ENCODE measurements at regions not wholly inside any gene's neighbourhood (a gene's known extent, or its start where the extent isn't known, plus 50 kb on each side); places are given as distances from the start of the nearest gene placed in this dataset.

- intact Hi-C loops (cut with DNase I) = no loop called here
- no peaks in the 10 kb centered on the region for H3K9me3 ChIP-seq
- H3K36me3 ChIP-seq = no peaks in the 10 kb centered on the region
- no peaks in the 10 kb centered on the region for H3K27me3 ChIP-seq
- no peaks in the 10 kb centered on the region for H3K4me1 ChIP-seq
- 87% methylated on average over 3 of the region's 3 CpGs for WGBS
- no peak overlapping the region for H3K27ac ChIP-seq (replicated peaks in 1 of 4)
- TF ChIP-seq CTCF (IDR thresholded peaks at IDR 0.05) (no peak), EP300 (IDR thresholded peaks at IDR 0.05) (no peak), POLR2A (IDR thresholded peaks at IDR 0.05; ENCODE audit: low read depth) (no peak), POLR2AphosphoS5 (IDR thresholded peaks at IDR 0.05) (no peak)
- H3K4me3 ChIP-seq = no peak overlapping the region
- DNase-seq (ENCODE audit: extremely low spot score) = no peak
These were observed 206.0 kb upstream of the SUCLG2 start for GRCh38 chr3:67860429-67860828.

GRCh38 chr3:67858492-67858891 lies 204.1 kb upstream of the SUCLG2 start:
- H3K4me1 ChIP-seq = no peaks in the 10 kb centered on the region
- DNase-seq (ENCODE audit: extremely low spot score) = no peak
- H3K9me3 ChIP-seq = no peaks in the 10 kb centered on the region
- H3K4me3 ChIP-seq = no peak overlapping the region
- intact Hi-C loops (cut with DNase I) = no loop called here
- no peaks in the 10 kb centered on the region for H3K27me3 ChIP-seq
- TF ChIP-seq POLR2AphosphoS5 (IDR thresholded peaks at IDR 0.05) (no peak), POLR2A (IDR thresholded peaks at IDR 0.05; ENCODE audit: low read depth) (no peak), CTCF (IDR thresholded peaks at IDR 0.05) (no peak), EP300 (IDR thresholded peaks at IDR 0.05) (no peak)
- no peak overlapping the region for H3K27ac ChIP-seq (replicated peaks in 1 of 4)
- H3K36me3 ChIP-seq = no peaks in the 10 kb centered on the region

- Histone ChIP-seq H3K27ac (replicated peaks in 1 of 4) (no peak overlapping the region), H3K9me3 (no peaks in the 10 kb centered on the region), H3K27me3 (no peaks in the 10 kb centered on the region), H3K36me3 (no peaks in the 10 kb centered on the region), H3K4me3 (no peak overlapping the region), H3K4me1 (no peaks in the 10 kb centered on the region)
- TF ChIP-seq POLR2A (IDR thresholded peaks at IDR 0.05; ENCODE audit: low read depth) (no peak), POLR2AphosphoS5 (IDR thresholded peaks at IDR 0.05) (no peak), CTCF (IDR thresholded peaks at IDR 0.05) (no peak), EP300 (IDR thresholded peaks at IDR 0.05) (no peak)
- DNase-seq (ENCODE audit: extremely low spot score) = no peak
- intact Hi-C loops (cut with DNase I) = no loop called here
- 92% methylated on average over 7 of the region's 7 CpGs for WGBS
These were observed 202.3 kb upstream of the SUCLG2 start for GRCh38 chr3:67856718-67857117.

GRCh38 chr3:67854663-67855062 lies 200.3 kb upstream of the SUCLG2 start:
- WGBS = 90% methylated on average over 1 of the region's 1 CpG
- Histone ChIP-seq H3K4me1 (no peaks in the 10 kb centered on the region), H3K27ac (replicated peaks in 1 of 4) (no peak overlapping the region), H3K27me3 (no peaks in the 10 kb centered on the region), H3K9me3 (no peaks in the 10 kb centered on the region), H3K36me3 (no peaks in the 10 kb centered on the region), H3K4me3 (no peak overlapping the region)
- DNase-seq (ENCODE audit: extremely low spot score) = no peak
- TF ChIP-seq POLR2AphosphoS5 (IDR thresholded peaks at IDR 0.05) (no peak), EP300 (IDR thresholded peaks at IDR 0.05) (no peak), CTCF (IDR thresholded peaks at IDR 0.05) (no peak), POLR2A (IDR thresholded peaks at IDR 0.05; ENCODE audit: low read depth) (no peak)
- intact Hi-C loops (cut with DNase I) = no loop called here

- DNase-seq (ENCODE audit: extremely low spot score) = no peak
- no peak for TF ChIP-seq POLR2A (IDR thresholded peaks at IDR 0.05; ENCODE audit: low read depth)
- no peak for TF ChIP-seq CTCF (IDR thresholded peaks at IDR 0.05)
- TF ChIP-seq POLR2AphosphoS5 (IDR thresholded peaks at IDR 0.05) = no peak
- TF ChIP-seq EP300 (IDR thresholded peaks at IDR 0.05) = no peak
- intact Hi-C loops (cut with DNase I) = no loop called here
- H3K36me3 ChIP-seq = no peaks in the 10 kb centered on the region
- H3K27me3 ChIP-seq = no peaks in the 10 kb centered on the region
- H3K9me3 ChIP-seq = no peaks in the 10 kb centered on the region
- 86% methylated on average over 2 of the region's 2 CpGs for WGBS
- H3K4me1 ChIP-seq = no peaks in the 10 kb centered on the region
- no peak overlapping the region for H3K4me3 ChIP-seq
- no peak overlapping the region for H3K27ac ChIP-seq (replicated peaks in 1 of 4)
These were observed 199.1 kb upstream of the SUCLG2 start for GRCh38 chr3:67853520-67853919.
